ENCODE measurements at regions not wholly inside any gene's neighbourhood (a gene's known extent, or its start where the extent isn't known, plus 50 kb on each side); places are given as distances from the start of the nearest gene placed in this dataset.

DNA sequence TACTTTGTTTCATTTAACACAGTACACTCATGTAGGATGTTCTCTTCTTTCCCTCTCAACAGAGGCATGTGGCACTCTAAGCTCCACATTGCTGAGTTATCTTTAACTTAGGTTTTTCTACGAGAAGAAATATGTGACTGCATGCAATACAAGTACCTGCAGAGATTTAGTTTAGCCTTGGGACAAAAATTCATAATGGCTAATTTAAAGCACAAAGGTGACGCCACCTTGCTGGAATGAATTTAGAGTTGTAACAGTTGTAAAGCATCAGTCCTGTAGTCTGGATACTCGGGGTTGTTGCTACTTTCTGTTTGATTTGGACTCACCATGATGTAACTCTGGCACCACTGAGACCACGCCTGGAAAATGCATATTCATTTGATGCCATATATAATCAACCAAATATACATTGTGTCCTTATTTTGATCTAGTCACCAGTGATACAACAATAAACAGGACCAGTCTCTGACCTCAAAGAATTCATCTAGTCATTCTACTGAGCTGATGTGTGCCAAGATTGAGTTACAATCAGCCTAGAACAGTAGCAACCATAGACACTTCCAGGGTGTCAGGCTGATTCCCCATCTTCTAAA is 451.0 kb upstream of the ZFP42 start:
- ATAC-seq (no peak), DNase-seq (ENCODE audit: low spot score) (no peak)

DNA sequence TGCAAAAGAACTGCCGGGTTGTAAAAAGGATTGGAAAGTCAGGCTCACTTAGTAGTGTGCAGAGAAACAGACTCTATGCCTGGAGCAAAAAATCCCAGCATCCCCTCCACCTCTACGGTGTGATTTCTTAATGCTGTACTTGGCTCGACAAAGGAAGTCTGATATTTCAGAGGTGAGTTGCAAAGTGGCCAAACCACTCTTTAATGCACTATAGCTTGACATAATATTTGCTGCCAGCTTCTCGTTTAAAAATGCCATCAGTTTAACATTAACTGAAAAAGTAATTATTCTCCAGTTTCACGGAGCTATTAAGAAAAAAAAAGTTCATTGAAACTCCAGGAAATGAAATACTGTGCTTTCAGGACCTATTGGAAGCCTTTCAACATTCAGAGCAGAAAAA is 448.3 kb upstream of the ZFP42 start:
- ATAC-seq (no peak), DNase-seq (ENCODE audit: low spot score) (no peak)

DNA sequence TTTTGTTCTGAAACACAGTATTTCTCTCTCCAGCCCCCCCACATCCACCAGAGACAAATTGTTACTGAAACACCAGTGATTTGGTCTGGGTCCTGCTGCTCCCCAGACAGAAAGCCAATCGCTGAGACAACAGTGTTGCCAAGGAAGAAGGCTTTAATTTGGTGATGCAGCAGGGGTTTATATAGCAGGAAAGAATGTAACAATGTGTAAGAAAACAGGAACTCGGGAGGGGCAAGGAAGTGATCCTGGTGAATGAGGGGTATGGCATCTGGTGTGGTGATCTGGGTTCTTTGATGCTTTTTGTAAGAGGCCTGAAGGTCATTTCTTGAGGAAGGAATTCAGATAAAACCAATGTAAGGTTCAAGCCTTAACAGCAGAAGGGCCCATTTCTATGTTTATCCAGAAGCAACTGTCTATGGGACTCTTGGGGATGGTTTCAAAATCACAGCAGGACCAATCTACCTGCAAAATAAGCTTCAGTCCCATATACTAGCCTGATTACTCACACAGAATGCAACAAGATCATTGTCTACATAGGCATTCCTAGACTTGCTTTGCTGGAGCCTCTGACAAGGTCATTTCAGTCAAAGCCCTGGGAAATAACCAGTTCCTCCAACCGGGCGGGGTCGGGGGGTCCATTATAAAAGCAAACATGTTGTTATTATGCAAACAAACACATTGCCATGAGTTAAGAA is 445.2 kb upstream of the ZFP42 start:
- ATAC-seq (no peak), DNase-seq (ENCODE audit: low spot score) (no peak)

DNA sequence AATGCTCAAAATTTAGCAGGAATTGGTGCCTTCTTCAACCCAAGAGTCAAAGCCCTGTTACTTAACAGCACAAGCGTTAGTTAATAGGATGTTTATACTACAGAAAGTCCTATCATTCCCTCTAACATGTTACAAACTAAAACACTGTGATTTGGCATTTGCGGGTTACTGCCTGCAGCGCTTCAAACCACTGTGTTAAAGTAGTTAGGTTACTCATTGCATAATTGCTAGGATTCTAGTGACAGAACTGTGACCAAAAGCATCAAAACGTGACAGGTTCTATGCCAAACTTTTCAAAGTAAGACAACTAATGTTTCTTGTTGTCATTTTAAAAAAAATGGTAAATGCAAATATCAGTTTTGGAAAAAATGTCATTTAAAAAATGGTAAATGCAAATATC is 442.8 kb upstream of the ZFP42 start:
- ATAC-seq (no peak), DNase-seq (ENCODE audit: low spot score) (no peak)

DNA sequence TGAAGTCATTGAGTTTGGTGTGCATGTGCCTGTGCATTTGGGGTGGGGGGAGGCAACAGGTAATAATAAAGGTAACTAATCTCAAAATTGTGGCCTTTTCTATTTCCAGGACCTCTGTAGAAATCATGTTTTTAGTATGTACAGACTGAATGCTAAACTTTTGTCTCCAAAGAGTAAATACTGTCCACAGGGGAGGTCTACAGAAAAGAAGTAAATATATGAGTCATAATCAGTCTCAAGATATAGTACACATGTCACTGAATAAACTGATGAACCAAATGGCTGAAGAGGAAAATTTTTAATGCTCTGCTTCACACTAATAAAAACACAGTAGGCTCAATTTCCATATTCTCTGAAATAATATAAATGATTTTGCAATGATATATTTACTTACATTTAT is 440.4 kb upstream of the ZFP42 start:
- ATAC-seq, result no peak
- no peak for DNase-seq (ENCODE audit: low spot score)

DNA sequence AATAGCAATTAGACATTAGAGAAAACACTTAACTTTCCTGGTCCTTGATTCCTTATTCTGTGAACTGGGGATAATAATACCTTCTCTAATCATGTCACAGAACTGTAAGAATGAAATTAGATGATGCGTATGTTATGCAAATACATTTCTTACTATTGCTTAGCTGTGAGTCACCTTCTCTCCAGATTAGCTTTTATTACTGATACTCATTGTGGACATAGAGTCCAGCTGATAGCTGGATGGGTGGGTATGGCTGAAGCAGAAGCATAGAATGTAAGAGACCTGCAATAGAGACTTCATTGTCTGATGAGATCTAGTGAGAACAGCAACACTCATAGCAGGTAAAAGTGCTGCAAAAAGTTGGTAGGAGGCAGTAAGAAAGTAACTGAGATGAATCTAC is 437.2 kb upstream of the ZFP42 start:
- DNase-seq (ENCODE audit: low spot score), result no peak
- no peak for ATAC-seq

DNA sequence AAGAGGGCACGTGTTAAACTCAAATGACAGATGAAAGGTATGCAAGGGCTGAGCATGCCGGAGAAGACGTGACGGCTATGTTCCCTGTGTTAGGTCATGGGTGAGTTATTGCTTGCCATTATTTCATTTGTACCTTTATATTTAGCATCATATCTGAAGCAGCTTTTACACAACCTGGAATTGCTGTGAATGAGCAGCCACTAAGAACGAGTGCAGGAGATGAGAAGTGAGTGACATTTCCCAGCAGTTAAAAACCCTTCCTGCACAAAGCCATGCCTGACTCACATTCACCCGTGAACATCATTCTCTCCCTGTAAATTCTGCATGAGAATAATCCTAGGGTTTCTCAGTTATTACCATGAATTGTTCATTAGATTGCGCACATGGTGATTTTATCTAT is 433.2 kb upstream of the ZFP42 start:
- DNase-seq (ENCODE audit: low spot score), result no peak
- no peak for ATAC-seq

DNA sequence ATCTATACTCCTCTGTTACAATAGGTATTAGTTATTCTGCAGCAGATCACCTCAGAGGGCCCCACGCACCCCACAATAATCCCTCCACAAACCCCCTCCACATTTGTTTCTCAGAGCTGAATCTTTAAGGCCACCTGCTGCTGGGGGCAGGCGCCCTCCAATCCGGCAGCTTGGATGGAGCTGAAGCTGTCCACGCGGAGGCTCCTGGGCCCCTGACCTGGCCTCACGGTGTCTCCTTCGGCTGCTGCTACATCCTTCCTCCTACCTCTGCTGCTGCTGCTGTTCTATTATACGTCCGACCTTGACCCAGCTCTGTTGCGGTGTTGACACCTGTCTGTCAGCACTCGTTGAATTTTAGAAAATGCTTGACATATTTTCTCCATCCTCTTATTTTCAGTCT is 430.2 kb upstream of the ZFP42 start:
- ATAC-seq, result no peak

DNA sequence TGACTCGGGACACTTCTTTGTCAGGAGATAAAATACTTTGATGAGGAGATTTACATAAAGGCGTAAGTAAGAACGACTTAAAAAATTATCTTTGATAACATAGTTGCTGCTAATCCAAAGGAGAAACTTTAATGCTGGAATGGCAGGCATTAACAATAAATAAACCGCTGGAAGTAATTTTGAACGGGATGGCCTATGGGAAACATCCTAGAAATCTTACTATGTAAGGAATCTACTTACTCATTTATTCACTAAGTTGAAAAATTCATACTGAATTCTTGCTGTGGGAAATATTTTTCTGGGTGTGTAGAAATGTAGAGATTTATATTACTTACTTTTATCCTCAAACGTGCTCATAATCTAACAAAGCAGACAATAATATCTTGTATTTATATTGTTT is 425.7 kb upstream of the ZFP42 start:
- ATAC-seq (no peak), DNase-seq (ENCODE audit: low spot score) (no peak)

More for the DNA sequence above, 430.2 kb upstream of the ZFP42 start:
- DNase-seq (ENCODE audit: low spot score), result no peak

DNA sequence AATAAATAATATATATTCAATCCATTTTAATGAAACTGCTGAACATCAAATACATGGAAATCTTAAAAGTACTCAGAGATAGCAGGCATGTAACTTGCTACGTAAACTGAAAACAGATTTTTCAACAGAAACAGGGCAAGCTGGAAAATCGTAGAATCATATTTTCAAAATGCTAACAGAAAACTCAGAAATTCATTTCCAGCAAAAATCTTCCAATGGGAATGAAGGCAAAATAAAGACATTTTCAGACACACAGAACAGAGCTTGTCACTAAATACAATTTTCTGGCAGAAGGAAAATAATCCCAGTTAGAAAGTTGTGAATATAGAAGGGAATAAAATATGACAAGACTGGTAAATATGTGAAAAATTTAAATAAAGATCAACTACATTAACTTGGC is 419.9 kb upstream of the ZFP42 start:
- DNase-seq (ENCODE audit: low spot score) (no peak), ATAC-seq (no peak)

DNA sequence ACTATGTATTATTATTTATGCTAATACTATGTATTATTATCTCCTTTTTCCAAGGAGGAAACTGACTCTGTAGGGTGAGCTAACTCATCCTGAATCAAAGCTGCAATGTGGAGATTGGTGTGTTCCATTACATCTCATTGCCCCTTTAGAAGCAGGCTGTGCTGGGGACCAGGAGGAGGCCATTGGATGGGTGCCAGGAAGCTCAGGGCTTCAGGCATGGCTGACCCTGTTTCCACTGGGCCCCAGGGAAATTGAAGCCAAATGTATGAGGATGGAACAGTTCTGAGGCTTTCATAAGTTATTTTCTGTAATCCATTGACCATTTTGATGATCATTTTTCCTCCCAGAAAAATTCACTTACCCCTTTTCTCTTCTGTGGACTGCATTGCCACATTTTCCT is 418.8 kb upstream of the ZFP42 start:
- ATAC-seq, result no peak
- DNase-seq (ENCODE audit: low spot score), result no peak

DNA sequence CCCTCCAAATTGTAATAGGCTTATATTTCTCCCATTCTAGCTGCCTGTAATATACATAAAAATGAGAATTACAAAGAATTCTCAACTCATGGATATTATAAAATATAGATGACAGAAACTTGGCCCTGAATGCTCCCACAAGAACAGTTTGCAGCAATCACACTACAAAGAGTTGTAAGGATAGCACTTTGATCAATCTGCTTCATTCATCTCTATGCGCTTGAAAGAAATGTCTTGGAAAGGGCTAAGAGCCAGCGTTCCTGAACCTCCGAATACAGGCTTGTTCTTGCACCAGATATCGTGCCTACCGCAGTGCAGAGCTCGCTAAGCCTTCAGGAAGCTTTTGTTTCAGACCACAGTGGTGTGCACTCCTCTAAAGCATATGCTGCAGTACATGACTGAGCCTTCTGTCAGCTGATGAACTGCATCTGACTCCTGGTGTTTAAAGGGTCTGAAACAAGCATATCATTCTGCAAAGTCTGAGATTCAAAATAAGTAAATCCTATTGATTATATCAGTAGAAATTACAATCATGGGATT is 417.6 kb upstream of the ZFP42 start:
- DNase-seq (ENCODE audit: low spot score) (no peak), ATAC-seq (no peak)

DNA sequence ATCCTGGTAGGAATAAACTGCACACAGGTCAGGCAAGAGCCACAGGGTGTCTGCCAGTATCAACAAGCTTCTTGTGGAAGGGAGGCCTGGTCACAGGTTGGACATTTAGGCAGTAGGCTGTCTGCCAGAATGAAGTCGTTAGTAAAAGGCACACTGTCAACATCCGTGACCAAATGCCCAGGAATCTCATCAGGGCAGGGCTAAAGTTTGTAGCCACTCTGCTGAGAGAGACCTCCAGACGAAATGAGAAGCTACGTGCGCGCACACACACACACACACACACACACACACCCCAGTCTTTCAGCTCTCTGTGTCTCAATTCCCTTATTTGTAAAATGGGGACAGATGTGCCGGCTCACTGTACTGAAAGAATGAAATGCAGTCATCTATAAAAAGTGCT is 408.7 kb upstream of the ZFP42 start:
- ATAC-seq, result no peak
- no peak for DNase-seq (ENCODE audit: low spot score)

DNA sequence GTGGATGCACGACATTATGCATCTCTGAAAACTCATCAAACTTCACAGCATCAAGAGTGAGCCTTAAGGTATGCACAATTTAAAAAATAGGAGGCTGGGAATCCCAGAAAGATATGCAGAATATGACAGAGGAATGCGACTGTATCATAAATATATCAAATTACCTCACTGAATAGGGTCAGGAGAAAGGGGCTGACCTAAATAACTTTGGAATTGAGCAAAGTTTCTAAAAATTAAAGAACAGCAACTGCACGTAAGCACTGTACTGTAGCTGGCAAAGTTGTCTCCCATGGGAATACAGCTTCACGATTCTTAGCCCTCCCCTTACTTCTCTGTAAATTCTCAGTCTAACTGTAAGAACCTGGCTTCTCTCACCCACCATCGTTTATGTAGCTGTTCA is 397.4 kb upstream of the ZFP42 start:
- no peak for ATAC-seq

DNA sequence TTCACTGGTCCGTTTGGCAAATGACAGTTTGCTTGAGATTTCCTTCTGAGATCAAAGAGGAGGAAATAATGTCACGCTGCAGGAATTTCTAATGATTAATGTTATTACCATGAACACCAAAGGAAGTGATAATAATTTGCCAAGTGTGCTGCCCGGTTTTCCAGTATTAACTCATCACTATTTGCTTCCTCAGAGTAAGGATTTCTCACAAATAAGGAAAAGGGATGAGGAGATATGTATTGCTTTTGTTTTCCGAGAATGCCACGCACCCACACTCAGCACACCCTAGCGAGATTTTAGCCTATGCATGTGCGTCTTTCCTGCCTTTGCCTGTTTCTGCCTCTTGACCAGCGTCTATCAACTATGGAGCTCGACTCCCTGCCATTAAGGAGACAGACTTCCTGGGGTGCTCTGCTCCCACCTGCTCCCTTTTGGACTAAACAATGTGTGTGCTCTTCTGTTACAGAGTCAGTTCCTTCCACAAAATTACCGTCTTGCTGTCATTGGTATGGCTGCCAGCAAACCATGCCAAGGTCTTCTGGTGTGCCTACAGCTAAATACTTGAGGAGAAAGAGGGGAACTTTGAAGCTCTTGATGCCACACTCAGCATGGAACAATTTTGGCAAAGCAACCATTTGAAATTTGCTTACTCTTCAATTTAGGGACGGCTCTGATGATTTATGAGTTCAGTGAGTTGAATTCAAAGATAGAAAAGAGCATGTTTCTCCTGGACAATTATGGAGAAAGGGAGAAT is 393.1 kb upstream of the ZFP42 start:
- ATAC-seq, result no peak

More for the DNA sequence above, 397.4 kb upstream of the ZFP42 start:
- DNase-seq (ENCODE audit: low spot score), result no peak

DNA sequence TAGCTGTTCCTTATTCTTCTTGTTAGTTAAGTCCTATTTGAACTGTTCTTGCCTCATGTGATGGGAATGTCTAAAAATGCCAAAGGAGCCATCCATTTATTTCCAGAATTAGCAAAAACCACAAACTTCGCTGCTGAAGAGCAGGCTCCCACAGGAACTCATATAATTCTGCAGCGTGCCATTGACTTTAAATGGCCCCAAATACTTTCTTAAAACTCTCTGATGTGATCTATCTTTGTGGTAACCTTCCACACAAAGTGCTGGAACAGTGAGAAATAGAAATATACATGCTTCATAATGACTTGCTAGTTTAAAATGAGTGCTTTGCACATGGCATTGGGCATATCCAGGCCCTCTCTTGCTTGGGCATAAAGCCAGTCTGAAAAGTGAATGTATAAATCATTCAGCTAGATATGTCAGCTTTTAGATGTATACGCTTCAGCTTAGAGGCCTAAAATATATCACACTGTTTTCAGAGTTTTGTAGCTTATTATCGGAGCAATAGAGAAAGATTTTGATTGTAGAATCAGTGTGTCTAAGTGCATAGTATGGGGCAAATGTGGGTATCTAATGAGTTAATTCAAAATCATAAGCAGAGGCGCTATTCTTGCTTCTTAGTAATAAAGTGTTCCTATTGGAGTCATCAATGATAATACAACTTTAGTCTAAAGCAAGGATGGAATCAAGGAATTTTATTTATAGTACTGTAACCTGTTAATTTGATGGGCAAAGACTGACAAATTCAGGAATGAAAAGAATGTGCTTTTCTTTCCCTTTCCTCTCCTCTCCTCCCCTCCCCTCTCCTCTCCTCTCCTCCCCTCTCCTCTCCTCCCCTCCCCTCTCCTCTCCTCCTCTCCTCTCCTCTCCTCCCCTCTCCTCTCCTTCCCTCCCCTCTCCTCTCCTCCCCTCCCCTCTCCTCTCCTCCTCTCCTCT is 392.2 kb upstream of the ZFP42 start:
- DNase-seq (ENCODE audit: low spot score), result no peak
- no peak for ATAC-seq

More for the DNA sequence above, 393.1 kb upstream of the ZFP42 start:
- no peak for DNase-seq (ENCODE audit: low spot score)

DNA sequence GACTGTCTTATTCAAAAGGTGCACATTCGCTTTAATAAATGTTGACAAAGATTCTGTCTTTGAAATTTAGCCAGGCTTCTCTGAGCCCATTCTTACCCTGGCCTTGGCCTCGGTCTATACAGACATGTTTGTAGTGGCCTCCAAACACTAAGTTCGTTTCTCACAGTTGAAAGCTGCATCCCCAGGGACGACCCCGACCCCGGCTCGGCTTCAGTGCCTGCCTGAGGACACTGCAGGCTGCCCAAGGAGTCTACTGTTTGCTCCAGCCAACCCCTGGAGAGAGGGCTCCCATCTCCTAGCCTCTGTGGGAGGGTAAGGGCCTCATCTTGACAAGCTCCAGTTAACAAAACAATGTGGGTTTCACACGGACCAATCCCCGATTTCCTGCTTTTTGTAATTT is 390.6 kb upstream of the ZFP42 start:
- DNase-seq (ENCODE audit: low spot score), result no peak

DNA sequence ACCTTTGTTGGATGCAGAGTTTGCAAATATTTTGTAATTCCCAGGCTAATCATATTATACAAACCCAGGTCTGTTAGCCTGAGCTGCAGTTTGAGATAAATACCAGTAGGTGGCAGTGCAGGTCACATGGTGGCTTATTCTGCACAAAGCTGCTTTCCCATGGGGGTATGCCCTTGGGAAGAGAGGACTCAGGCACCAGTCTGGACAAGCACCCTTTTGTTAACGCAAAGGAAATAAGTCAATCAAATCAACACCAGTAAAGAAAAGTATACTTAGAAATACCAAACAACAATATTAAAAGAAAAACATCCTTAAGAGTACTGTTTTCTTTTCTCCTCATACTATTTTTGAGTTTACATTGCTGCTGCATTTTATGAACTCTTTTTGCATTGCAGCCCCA is 389.0 kb upstream of the ZFP42 start:
- DNase-seq (ENCODE audit: low spot score), result no peak
- peak; percentile 95 for ATAC-seq

More for the DNA sequence above, 390.6 kb upstream of the ZFP42 start:
- ATAC-seq, result no peak

DNA sequence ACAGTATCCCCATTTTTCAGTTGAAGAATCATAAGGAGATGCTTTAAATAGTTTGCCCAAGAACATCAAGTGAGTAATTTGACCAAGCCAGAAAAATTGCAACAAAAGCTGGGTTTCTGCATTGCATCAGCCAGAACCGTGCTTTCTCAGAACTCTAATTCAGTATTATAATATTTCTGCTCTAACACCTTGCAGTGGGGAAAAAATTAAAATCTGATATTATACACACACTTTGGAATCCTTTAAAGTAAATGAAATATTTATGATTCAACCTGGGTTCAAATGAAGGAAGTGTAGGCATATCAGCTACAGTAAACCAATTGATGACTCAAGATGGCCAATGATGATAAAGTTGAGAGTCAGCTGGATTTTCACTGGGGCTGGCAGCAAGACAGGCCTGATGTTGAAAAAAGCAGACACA is 387.6 kb upstream of the ZFP42 start:
- DNase-seq (ENCODE audit: low spot score) (no peak), ATAC-seq (no peak)

DNA sequence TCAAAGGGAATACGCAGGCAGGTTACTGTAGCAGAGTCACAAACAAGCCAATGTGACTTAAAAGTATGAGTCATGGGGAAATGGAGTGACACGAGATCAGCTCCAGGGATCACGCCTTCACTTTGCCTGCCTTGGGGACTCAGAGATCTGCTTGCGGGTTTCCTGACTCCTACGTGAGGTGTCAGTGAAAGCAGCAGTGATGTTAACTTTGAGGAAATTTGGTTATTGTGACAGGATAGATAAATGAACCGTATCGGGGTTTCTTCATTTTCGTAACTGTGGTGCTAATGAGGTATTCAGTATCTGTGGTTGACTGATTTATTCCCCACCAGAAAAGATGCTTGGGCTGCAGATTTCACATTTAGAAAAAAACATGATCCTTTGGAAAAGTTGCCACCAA is 383.3 kb upstream of the ZFP42 start:
- ATAC-seq, result no peak
- no peak for DNase-seq (ENCODE audit: low spot score)

Measured in left lobe of liver (tissue), 2 donors.